ENCODE measurements at regions not wholly inside any gene's neighbourhood (a gene's known extent, or its start where the extent isn't known, plus 50 kb on each side); places are given as distances from the start of the nearest gene placed in this dataset.
"Not testable (repeated sequence)": the region's sequence is repeated elsewhere in the genome, so short reads cannot be mapped to it uniquely, and the experiment has no call there.

GRCh38 chr2:18963739-18964256, 374.4 kb upstream of the NT5C1B start:
- TF ChIP-seq, protein P1, sequence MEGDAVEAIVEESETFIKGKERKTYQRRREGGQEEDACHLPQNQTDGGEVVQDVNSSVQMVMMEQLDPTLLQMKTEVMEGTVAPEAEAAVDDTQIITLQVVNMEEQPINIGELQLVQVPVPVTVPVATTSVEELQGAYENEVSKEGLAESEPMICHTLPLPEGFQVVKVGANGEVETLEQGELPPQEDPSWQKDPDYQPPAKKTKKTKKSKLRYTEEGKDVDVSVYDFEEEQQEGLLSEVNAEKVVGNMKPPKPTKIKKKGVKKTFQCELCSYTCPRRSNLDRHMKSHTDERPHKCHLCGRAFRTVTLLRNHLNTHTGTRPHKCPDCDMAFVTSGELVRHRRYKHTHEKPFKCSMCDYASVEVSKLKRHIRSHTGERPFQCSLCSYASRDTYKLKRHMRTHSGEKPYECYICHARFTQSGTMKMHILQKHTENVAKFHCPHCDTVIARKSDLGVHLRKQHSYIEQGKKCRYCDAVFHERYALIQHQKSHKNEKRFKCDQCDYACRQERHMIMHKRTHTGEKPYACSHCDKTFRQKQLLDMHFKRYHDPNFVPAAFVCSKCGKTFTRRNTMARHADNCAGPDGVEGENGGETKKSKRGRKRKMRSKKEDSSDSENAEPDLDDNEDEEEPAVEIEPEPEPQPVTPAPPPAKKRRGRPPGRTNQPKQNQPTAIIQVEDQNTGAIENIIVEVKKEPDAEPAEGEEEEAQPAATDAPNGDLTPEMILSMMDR (IDR thresholded peaks at IDR 0.05; ENCODE audit: low read depth, low read length), result not testable (repeated sequence)
- TF ChIP-seq EZH2phosphoT487 (IDR thresholded peaks at IDR 0.05; ENCODE audit: low read depth), result not testable (repeated sequence)
